Renal cortical epithelial cell (primary cell): ENCODE measurements at regions not wholly inside any gene's neighbourhood (a gene's known extent, or its start where the extent isn't known, plus 50 kb on each side); places are given as distances from the start of the nearest gene placed in this dataset.
"Not testable (repeated sequence)": the region's sequence is repeated elsewhere in the genome, so short reads cannot be mapped to it uniquely, and the experiment has no call there.

Experiments
- DNase-seq: peaks from one replicate; pipeline ENCODE4 v3.0.0-alpha.2; 2011; ENCODE audit warnings: low read depth

- no peak for DNase-seq
These were observed 154.4 kb downstream of the CDRT15L2 start for GRCh38 chr17:20733923-20734322.

GRCh38 chr17:20735796-20736195 lies 156.3 kb downstream of the CDRT15L2 start:
- DNase-seq = no peak

GRCh38 chr17:20737636-20738035 lies 158.1 kb downstream of the CDRT15L2 start:
- DNase-seq = not testable (repeated sequence)

- DNase-seq = no peak
These were observed 191.6 kb downstream of the CDRT15L2 start for GRCh38 chr17:20771104-20771503.

GRCh38 chr17:20774472-20775135 lies 195.1 kb downstream of the CDRT15L2 start:
- DNase-seq = no peak

GRCh38 chr17:20775331-20775730 lies 195.8 kb downstream of the CDRT15L2 start:
- DNase-seq = no peak

GRCh38 chr17:20779521-20779920 lies 200.0 kb downstream of the CDRT15L2 start:
- no peak for DNase-seq

GRCh38 chr17:20781260-20781659 lies 201.7 kb downstream of the CDRT15L2 start:
- DNase-seq = no peak

GRCh38 chr17:20781869-20782268 lies 202.3 kb downstream of the CDRT15L2 start:
- DNase-seq = not testable (repeated sequence)

GRCh38 chr17:20783091-20783490 lies 203.6 kb downstream of the CDRT15L2 start:
- no peak for DNase-seq

- no peak for DNase-seq
These were observed 204.7 kb downstream of the CDRT15L2 start for GRCh38 chr17:20784100-20784665.

GRCh38 chr17:20787281-20787680 lies 207.8 kb downstream of the CDRT15L2 start:
- no peak for DNase-seq

GRCh38 chr17:20791626-20792025 lies 212.1 kb downstream of the CDRT15L2 start:
- DNase-seq = no peak

- DNase-seq = not testable (repeated sequence)
These were observed 215.0 kb downstream of the CDRT15L2 start for GRCh38 chr17:20794532-20794931.

GRCh38 chr17:20797292-20797691 lies 217.8 kb downstream of the CDRT15L2 start:
- DNase-seq = no peak

GRCh38 chr17:20800146-20800545 lies 220.6 kb downstream of the CDRT15L2 start:
- no peak for DNase-seq

GRCh38 chr17:20805751-20806150 lies 226.2 kb downstream of the CDRT15L2 start:
- no peak for DNase-seq

- DNase-seq = not testable (repeated sequence)
These were observed 228.0 kb downstream of the CDRT15L2 start for GRCh38 chr17:20807566-20807965.

GRCh38 chr17:20815410-20815809 lies 227.4 kb downstream of the USP22 start:
- not testable (repeated sequence) for DNase-seq

GRCh38 chr17:20823905-20824304 lies 218.9 kb downstream of the USP22 start:
- DNase-seq = no peak

GRCh38 chr17:20825539-20825938 lies 217.3 kb downstream of the USP22 start:
- no peak for DNase-seq

GRCh38 chr17:20840453-20840852 lies 202.4 kb downstream of the USP22 start:
- DNase-seq = not testable (repeated sequence)

- not testable (repeated sequence) for DNase-seq
These were observed 201.6 kb downstream of the USP22 start for GRCh38 chr17:20840987-20841865.
